Neural crest cell (in vitro differentiated cells): ENCODE measurements at regions not wholly inside any gene's neighbourhood (a gene's known extent, or its start where the extent isn't known, plus 50 kb on each side); places are given as distances from the start of the nearest gene placed in this dataset.

Experiments
- DNase-seq: peaks from one replicate; pipeline ENCODE4 v3.0.0; 2021; ENCODE audit warnings: low read depth, mixed read lengths, low spot score
- H3K27ac Mint-ChIP-seq: one replicate; pipeline ENCODE4 v1.8.0; 2021; ENCODE audit warnings: mild to moderate bottlenecking, mixed read lengths; ENCODE audit not compliant: unreplicated experiment
- H3K27me3 Mint-ChIP-seq: 2 replicates; pipeline ENCODE4 v1.8.0; 2021; ENCODE audit warnings: low read depth, mild to moderate bottlenecking, mixed read lengths
- H3K36me3 Mint-ChIP-seq: 2 replicates; pipeline ENCODE4 v1.8.0; 2021; ENCODE audit warnings: low read depth, mild to moderate bottlenecking, mixed read lengths
- H3K4me1 Mint-ChIP-seq: 2 replicates; pipeline ENCODE4 v1.8.0; 2021; ENCODE audit warnings: mixed read lengths
- H3K4me3 Mint-ChIP-seq: one replicate; pipeline ENCODE4 v1.8.0; 2021; ENCODE audit warnings: mild to moderate bottlenecking, mixed read lengths
- H3K9me3 Mint-ChIP-seq: 2 replicates; pipeline ENCODE4 v1.8.0; 2021; ENCODE audit warnings: mixed read lengths
- CTCF ChIP-seq: fragments of 200-600 bp; sonication (generic); conservative IDR thresholded peaks from 2 replicates; pipeline ENCODE4 v1.5.0; 2021; ENCODE audit warnings: antibody characterized with exemption, mild to moderate bottlenecking

- Mint-ChIP-seq H3K4me1 (no peaks in the 10 kb centered on the region), H3K4me3 (no peak overlapping the region), H3K36me3 (no peaks in the 10 kb centered on the region), H3K27ac (no peak overlapping the region), H3K9me3 (peaks cover 5% of the 10 kb centered on the region), H3K27me3 (no peaks in the 10 kb centered on the region)
- DNase-seq: no peak
- TF ChIP-seq CTCF: no peak
Measured at GRCh38 chr2:83160571-83160970, 1298.5 kb downstream of the SUCLG1 start.

- no peaks in the 10 kb centered on the region for H3K36me3 Mint-ChIP-seq
- no peaks in the 10 kb centered on the region for H3K27me3 Mint-ChIP-seq
- no peak for DNase-seq
- H3K4me3 Mint-ChIP-seq: no peak overlapping the region
- H3K4me1 Mint-ChIP-seq: no peaks in the 10 kb centered on the region
- H3K27ac Mint-ChIP-seq: no peak overlapping the region
- no peak for TF ChIP-seq CTCF
- H3K9me3 Mint-ChIP-seq: peaks cover 2% of the 10 kb centered on the region
Measured at GRCh38 chr2:83155826-83156225, 1303.3 kb downstream of the SUCLG1 start.

GRCh38 chr2:83143946-83144345 is 1315.1 kb downstream of the SUCLG1 start:
- peaks cover 3% of the 10 kb centered on the region for H3K9me3 Mint-ChIP-seq
- DNase-seq: no peak
- H3K36me3 Mint-ChIP-seq: no peaks in the 10 kb centered on the region
- no peak for TF ChIP-seq CTCF
- no peaks in the 10 kb centered on the region for H3K4me1 Mint-ChIP-seq
- no peak overlapping the region for H3K4me3 Mint-ChIP-seq
- H3K27me3 Mint-ChIP-seq: no peaks in the 10 kb centered on the region
- H3K27ac Mint-ChIP-seq: no peak overlapping the region

- Mint-ChIP-seq H3K4me3 (no peak overlapping the region), H3K27me3 (no peaks in the 10 kb centered on the region), H3K4me1 (no peaks in the 10 kb centered on the region), H3K9me3 (peaks cover 3% of the 10 kb centered on the region), H3K27ac (no peak overlapping the region), H3K36me3 (no peaks in the 10 kb centered on the region)
- DNase-seq: no peak
- TF ChIP-seq CTCF: no peak
Measured at GRCh38 chr2:83142934-83143333, 1316.1 kb downstream of the SUCLG1 start.

- Mint-ChIP-seq H3K9me3 (no peaks in the 10 kb centered on the region), H3K27ac (no peak overlapping the region), H3K4me3 (no peak overlapping the region), H3K27me3 (no peaks in the 10 kb centered on the region), H3K4me1 (no peaks in the 10 kb centered on the region), H3K36me3 (no peaks in the 10 kb centered on the region)
- no peak for TF ChIP-seq CTCF
- DNase-seq: no peak
Measured at GRCh38 chr2:83115606-83116005, 1343.5 kb downstream of the SUCLG1 start.

- H3K9me3 Mint-ChIP-seq: peaks cover 4% of the 10 kb centered on the region
- H3K36me3 Mint-ChIP-seq: no peaks in the 10 kb centered on the region
- H3K27me3 Mint-ChIP-seq: no peaks in the 10 kb centered on the region
- H3K4me3 Mint-ChIP-seq: no peak overlapping the region
- TF ChIP-seq CTCF: no peak
- DNase-seq: no peak
- H3K4me1 Mint-ChIP-seq: no peaks in the 10 kb centered on the region
- H3K27ac Mint-ChIP-seq: no peak overlapping the region
Measured at GRCh38 chr2:83115155-83115554, 1343.9 kb downstream of the SUCLG1 start.
